HL-60/S4 (cell line): ENCODE measurements at regions not wholly inside any gene's neighbourhood (a gene's known extent, or its start where the extent isn't known, plus 50 kb on each side); places are given as distances from the start of the nearest gene placed in this dataset.

Experiments
- in situ Hi-C: fragments of 300-500 bp; cut with MboI; formaldehyde crosslinking; loops from 2 replicates; pipeline ENCODE4 v1.14.3; 2022; ENCODE audit warnings: low sequenced_read_pairs

GRCh38 chr7:46029111-46029704 is 108.1 kb upstream of the IGFBP3 start:
- in situ Hi-C loops: no loop called here

GRCh38 chr7:46028246-46028645 is 107.2 kb upstream of the IGFBP3 start:
- in situ Hi-C loops: no loop called here

- in situ Hi-C loops: no loop called here
Observed at GRCh38 chr7:46026741-46027140, 105.7 kb upstream of the IGFBP3 start.

DNA sequence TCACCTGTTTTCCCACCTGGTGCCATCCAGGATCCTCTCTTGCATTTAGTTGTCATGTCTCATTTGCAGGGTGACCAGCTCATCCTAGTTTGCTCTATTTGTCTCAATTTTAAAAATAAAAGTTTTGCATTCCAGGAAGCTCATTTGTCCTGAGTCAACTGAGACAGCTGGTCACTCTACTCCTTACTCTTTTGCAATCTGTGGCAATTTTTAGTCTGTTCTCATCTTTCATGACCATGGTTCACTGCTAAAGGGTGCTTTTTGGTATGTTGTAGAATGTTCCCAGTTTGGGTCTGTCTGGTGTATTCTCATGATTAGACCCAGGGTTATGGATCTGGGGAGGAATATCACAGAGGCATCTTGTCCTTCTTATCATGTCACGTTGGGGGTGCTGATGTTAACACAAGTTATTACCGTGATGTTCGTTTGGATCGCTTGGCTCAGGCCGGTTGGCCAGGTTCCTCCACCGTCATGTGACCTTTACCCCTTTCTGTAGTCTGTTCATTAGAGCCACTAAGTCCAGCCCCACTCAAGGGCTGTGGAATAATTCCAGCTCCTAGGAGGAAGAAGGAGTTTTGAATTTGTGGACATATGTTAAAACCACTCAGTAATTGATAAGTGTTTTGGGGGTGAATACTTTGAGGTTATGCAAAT is 103.3 kb upstream of the IGFBP3 start:
- in situ Hi-C loops: no loop called here

- in situ Hi-C loops: no loop called here
Observed at GRCh38 chr7:46022397-46022796, 101.3 kb upstream of the IGFBP3 start.

- in situ Hi-C loops: no loop called here
Observed at GRCh38 chr7:46015107-46015868, 94.2 kb upstream of the IGFBP3 start.

GRCh38 chr7:46011501-46011900 is 90.4 kb upstream of the IGFBP3 start:
- in situ Hi-C loops: no loop called here

DNA sequence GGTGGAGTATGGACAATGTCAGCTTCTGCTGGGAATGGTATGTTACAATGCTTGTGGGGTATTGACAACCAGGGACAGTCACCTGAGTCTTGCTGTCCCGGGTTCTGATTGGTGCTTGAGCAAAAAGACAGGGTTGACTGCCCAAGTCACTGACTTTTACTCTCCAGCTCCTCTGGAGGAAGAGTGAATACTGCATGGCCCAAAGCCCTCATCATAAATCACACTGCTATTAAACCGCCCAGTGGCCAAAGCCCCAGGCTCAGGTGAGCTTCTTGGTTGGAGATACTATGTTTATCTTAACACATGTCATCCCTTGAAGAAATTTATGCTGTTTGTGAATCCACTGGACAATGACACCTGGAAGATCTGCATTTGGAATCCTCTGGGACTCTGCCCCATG is 90.0 kb upstream of the IGFBP3 start:
- in situ Hi-C loops: no loop called here

GRCh38 chr7:46009211-46009610 is 88.1 kb upstream of the IGFBP3 start:
- in situ Hi-C loops: no loop called here

DNA sequence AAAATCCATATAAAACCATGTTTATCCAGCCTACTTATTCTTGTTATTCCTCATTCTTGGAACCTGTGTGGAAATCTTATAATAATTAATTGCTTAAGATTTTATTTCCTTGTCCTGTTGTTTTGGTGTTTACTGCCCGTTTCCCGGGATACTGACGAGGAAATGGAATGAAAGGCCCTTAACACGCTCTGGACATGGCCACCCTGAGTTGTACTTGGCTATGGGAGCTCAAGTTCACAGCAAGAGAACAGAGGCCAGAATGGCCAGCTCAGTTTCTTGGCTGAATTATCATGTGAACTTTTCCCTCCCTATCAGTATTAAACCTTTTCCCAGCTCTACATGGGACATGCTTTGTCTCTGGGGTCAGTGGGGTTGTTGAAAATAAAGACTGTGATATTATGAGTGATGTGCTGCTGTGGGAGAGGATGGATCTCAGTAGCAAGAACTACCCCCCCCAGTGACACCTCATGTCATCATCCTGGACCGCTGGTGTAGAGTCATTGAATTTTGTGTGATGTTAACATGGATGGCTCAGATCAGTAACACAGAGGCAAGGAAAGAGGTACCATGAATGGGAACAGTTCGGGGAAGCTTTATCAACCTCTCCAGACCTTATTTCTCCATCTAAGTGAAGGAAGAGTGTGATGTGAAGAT is 87.0 kb upstream of the IGFBP3 start:
- in situ Hi-C loops: no loop called here

DNA sequence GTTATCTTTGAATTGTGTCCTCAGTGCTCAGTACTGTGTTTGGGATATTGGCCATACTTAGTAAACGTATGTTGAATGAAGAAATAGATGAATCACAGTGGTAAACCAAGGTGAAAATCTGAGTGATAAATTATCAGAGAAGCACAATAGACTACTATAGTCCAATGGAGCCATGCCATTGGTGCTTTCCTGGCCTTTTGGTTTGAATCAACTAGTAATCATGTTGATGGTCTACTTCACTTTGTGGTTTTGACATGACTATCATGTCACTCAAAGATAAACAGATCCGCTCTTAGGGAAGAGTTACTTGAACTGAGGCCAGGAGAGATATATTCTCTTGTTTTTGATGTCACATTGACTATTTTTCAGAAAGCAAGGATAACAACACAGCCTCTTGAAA is 86.1 kb upstream of the IGFBP3 start:
- in situ Hi-C loops: no loop called here

- in situ Hi-C loops: no loop called here
Observed at GRCh38 chr7:46006723-46007122, 85.7 kb upstream of the IGFBP3 start.

DNA sequence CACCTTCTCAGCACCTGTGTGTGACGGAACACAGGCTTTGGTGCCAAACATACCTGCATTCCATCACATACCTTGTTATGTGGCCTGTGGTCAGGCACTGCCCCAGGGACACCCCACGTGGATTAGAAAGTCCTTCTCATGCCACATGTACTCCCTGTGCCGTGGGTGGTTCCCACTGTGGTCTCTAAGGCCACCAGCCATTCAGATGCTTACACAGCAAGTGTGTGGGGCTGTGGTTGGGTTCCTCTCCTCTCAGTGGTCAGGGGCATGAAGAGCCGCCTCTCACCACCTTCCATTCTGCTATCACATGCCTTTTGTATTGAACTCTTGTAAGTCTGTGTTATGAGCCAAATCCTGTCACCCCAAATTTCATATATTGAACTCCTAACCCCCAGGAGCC is 85.1 kb upstream of the IGFBP3 start:
- in situ Hi-C loops: no loop called here

DNA sequence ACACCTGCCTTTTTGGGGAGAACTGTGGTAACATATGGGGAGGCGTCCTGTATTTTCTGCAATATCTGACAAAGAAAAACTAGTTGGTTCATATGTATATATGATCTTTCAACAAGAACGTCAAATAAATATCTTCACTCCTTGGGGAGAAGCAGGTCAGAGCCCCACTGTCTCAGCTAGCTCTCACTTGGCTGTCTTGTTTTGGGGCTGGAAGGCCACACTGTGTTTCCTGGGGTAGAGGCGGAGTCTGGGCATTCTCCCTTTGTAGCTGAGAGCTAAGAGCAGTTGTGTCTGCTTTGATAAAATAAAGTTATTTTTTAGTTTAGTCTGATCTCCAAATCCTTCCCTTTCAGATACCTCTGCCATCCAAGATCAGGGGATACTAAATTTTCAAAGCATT is 83.9 kb upstream of the IGFBP3 start:
- in situ Hi-C loops: no loop called here

GRCh38 chr7:46003896-46004875 is 83.1 kb upstream of the IGFBP3 start:
- in situ Hi-C loops: no loop called here

DNA sequence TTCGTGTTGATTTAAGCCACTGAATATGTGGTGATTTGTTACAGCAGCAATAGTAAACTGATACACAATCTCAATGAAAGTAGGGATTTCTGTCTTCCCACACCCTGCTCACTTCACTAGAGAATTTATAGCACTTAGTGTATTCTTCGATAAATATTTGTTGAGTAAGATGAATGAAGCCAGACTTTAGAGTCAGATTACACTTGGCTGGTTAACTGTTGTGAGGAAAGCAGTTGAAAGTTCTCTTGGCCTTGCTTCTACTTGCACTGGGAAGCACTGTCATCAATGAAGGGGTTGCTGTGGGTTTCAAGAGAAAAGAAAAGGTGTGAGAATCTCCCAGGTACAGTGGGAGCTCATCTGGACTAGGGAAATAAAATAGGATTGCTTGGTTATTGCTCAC is 82.1 kb upstream of the IGFBP3 start:
- in situ Hi-C loops: no loop called here

GRCh38 chr7:46000513-46000912 is 79.4 kb upstream of the IGFBP3 start:
- in situ Hi-C loops: no loop called here

- in situ Hi-C loops: no loop called here
Observed at GRCh38 chr7:45999541-45999940, 78.5 kb upstream of the IGFBP3 start.

DNA sequence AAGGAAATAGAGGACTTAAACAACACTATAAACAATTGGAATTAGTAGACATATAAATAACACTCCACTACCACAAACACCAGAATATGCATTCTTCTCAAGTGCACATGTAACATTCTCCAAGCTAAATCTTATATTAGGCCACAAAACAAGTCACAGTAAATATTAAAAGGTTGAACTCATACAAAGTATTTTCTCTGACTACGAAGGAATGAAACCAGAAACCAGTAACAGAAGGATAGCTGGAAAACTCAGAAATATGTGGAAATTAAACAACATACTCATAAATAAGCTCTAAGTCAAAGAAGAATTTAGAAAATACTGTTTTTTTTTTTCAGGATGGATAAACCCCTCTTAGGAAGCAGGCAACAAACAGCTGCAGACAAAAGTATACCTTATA is 77.4 kb upstream of the IGFBP3 start:
- in situ Hi-C loops: no loop called here

DNA sequence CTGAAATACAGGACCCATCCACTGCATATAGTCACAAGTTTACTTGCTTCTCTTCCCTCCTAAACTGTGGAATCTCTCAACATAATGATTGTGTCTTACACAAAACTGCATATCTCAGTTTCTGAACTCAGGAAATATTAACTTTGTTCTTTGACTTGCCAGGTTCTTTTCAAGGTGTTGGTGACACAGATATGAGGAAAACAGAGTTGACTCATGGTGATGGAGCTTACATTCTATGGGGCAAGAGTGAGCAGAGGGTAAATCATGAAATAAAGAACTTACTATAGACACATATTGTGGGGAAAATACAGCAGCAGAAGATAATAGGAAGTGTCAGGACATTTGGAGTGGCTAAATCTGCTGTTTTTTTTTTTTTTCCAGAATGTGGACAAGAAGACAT is 72.5 kb upstream of the IGFBP3 start:
- in situ Hi-C loops: no loop called here

DNA sequence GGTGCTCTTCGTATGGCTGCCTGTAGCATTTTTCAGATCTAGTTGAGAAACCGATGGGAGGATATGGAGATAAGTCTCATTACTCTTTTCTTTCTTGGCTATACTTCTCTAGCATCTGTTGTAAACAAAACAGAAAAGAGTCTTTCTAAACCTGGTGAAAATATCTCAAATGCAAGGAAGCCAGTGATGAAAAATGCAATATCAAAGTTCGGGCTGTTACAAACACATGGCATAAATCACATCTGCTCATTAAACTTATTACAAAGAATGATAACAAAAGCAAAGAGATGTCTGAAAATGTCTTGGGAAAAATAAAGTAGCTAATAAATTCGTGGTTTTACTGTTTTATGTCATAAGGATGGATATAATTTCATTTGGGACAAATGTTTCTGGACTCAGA is 71.8 kb upstream of the IGFBP3 start:
- in situ Hi-C loops: no loop called here
